ENCODE measurements at regions not wholly inside any gene's neighbourhood (a gene's known extent, or its start where the extent isn't known, plus 50 kb on each side); places are given as distances from the start of the nearest gene placed in this dataset.
A peak's percentile ranks its signal among the peaks of the same experiment; 100 is the strongest.
"Not testable (repeated sequence)": the region's sequence is repeated elsewhere in the genome, so short reads cannot be mapped to it uniquely, and the experiment has no call there.

DNA sequence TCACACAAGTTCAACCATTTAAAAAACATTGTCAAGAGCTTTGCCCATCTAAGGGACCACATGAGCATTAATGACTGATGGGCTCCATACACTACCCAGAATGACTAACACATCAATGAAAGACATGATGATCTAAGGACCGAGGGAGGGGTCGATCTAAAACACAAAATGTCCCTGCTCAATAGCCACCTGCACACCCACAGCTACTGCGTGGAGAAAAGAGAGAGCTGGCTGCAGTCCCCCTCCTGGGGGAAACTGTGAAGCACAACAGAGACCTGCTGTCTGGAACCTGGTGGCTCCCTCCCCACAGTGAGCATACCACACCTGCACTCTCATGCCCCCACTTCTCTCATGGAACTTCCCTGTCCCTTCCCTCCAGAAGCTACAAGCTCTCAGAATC, 130.1 kb upstream of the ERG start:
- H3K4me3 ChIP-seq (ENCODE audit: low read depth, low read length), result no peak overlapping the region
- H3K36me3 ChIP-seq (ENCODE audit: control insufficient read depth, insufficient read depth, low read length), result no peaks in the 10 kb centered on the region
- CTCF ChIA-PET, result no interaction called here
- no peak for DNase-seq (ENCODE audit: low read depth)
- peaks cover 6% of the 10 kb centered on the region for H3K27me3 ChIP-seq (ENCODE audit: control insufficient read depth, insufficient read depth, low read length)
- TF ChIP-seq, protein P1, sequence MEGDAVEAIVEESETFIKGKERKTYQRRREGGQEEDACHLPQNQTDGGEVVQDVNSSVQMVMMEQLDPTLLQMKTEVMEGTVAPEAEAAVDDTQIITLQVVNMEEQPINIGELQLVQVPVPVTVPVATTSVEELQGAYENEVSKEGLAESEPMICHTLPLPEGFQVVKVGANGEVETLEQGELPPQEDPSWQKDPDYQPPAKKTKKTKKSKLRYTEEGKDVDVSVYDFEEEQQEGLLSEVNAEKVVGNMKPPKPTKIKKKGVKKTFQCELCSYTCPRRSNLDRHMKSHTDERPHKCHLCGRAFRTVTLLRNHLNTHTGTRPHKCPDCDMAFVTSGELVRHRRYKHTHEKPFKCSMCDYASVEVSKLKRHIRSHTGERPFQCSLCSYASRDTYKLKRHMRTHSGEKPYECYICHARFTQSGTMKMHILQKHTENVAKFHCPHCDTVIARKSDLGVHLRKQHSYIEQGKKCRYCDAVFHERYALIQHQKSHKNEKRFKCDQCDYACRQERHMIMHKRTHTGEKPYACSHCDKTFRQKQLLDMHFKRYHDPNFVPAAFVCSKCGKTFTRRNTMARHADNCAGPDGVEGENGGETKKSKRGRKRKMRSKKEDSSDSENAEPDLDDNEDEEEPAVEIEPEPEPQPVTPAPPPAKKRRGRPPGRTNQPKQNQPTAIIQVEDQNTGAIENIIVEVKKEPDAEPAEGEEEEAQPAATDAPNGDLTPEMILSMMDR (IDR thresholded peaks at IDR 0.05; ENCODE audit: insufficient read depth, low read depth, low read length), result no peak
- POLR2A ChIA-PET, result no interaction called here

GRCh38 chr21:38631206-38631605, 132.9 kb upstream of the ERG start:
- ChIA-PET POLR2A (no interaction called here), CTCF (interaction anchor here (1.0 kb wide), 1 partner anchor 507 kb away, joined by 3 read pairs; no protein-coding TSS in a partner anchor)
- DNase-seq (ENCODE audit: low read depth), result peak; percentile 38
- TF ChIP-seq, protein P1 (IDR thresholded peaks at IDR 0.05; ENCODE audit: insufficient read depth, low read depth, low read length), result no peak
- no peak overlapping the region for H3K4me3 ChIP-seq (ENCODE audit: low read depth, low read length)
- peaks cover 11% of the 10 kb centered on the region for H3K27me3 ChIP-seq (ENCODE audit: control insufficient read depth, insufficient read depth, low read length)
- H3K36me3 ChIP-seq (ENCODE audit: control insufficient read depth, insufficient read depth, low read length), result no peaks in the 10 kb centered on the region

GRCh38 chr21:38631676-38632075, 133.4 kb upstream of the ERG start:
- ChIA-PET POLR2A (no interaction called here), CTCF (no interaction called here)
- Histone ChIP-seq H3K4me3 (ENCODE audit: low read depth, low read length) (no peak overlapping the region), H3K36me3 (ENCODE audit: control insufficient read depth, insufficient read depth, low read length) (no peaks in the 10 kb centered on the region), H3K27me3 (ENCODE audit: control insufficient read depth, insufficient read depth, low read length) (peaks cover 12% of the 10 kb centered on the region)
- DNase-seq (ENCODE audit: low read depth), result peak; percentile 18
- TF ChIP-seq, protein P1 (IDR thresholded peaks at IDR 0.05; ENCODE audit: insufficient read depth, low read depth, low read length), result no peak

- DNase-seq (ENCODE audit: low read depth), result no peak
- CTCF ChIA-PET, result no interaction called here
- no peaks in the 10 kb centered on the region for H3K36me3 ChIP-seq (ENCODE audit: control insufficient read depth, insufficient read depth, low read length)
- peaks cover 19% of the 10 kb centered on the region for H3K27me3 ChIP-seq (ENCODE audit: control insufficient read depth, insufficient read depth, low read length)
- POLR2A ChIA-PET, result no interaction called here
- no peak overlapping the region for H3K4me3 ChIP-seq (ENCODE audit: low read depth, low read length)
- TF ChIP-seq, protein P1 (IDR thresholded peaks at IDR 0.05; ENCODE audit: insufficient read depth, low read depth, low read length), result no peak
Measured at GRCh38 chr21:38637161-38637560, 138.9 kb upstream of the ERG start.

DNA sequence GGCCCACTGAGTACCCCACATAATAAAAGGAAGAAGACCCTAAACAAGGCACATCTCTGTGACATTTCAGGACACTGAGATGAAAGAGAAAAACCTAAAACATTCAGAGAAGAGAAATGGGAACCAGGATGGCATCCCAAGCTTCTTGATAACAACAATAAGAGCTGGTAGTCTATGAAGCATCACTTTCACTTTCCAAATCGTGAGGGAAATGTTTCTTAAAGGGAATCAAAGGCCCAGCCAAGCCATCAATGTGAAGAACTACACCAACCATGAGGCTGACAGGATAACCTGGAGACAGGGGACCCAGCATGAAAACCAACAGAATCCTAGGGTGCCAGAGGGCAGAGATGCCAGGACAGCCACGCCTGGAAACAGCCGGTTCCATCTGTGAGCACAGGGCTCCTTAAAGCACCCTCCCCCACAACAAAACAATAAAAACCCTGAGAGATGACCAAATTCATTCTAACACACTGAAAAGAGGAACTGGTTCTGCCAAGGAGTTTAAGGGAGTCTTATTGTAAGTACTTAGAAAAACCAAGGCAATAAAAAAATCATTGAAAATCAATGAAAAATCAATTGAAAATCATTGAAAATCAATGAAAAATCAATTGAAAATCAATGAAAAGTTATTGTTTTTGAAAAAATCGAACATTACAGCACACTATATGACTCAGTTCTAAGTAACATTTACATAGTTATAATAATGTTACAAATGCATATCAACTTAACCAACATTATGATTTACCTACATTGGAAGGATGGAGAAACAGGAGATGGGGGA, 141.5 kb upstream of the ERG start:
- Histone ChIP-seq H3K27me3 (ENCODE audit: control insufficient read depth, insufficient read depth, low read length) (peaks cover 28% of the 10 kb centered on the region), H3K4me3 (ENCODE audit: low read depth, low read length) (no peak overlapping the region), H3K36me3 (ENCODE audit: control insufficient read depth, insufficient read depth, low read length) (no peaks in the 10 kb centered on the region)
- TF ChIP-seq, protein P1 (IDR thresholded peaks at IDR 0.05; ENCODE audit: insufficient read depth, low read depth, low read length), result no peak
- no peak for DNase-seq (ENCODE audit: low read depth)
- ChIA-PET CTCF (no interaction called here), POLR2A (no interaction called here)

GRCh38 chr21:38640355-38640742, 142.1 kb upstream of the ERG start:
- DNase-seq (ENCODE audit: low read depth); POLR2A ChIA-PET; H3K36me3 ChIP-seq (ENCODE audit: control insufficient read depth, insufficient read depth, low read length); H3K4me3 ChIP-seq (ENCODE audit: low read depth, low read length); CTCF ChIA-PET: not testable (repeated sequence)
- peaks cover 28% of the 10 kb centered on the region for H3K27me3 ChIP-seq (ENCODE audit: control insufficient read depth, insufficient read depth, low read length)

All from BJ (cell line).